HG02678 (cell line): ENCODE measurements at regions not wholly inside any gene's neighbourhood (a gene's known extent, or its start where the extent isn't known, plus 50 kb on each side); places are given as distances from the start of the nearest gene placed in this dataset.
"Not testable (repeated sequence)": the region's sequence is repeated elsewhere in the genome, so short reads cannot be mapped to it uniquely, and the experiment has no call there.

Experiments used
- ATAC-seq: cut with Tn5 transposase; IDR thresholded peaks from one replicate; pipeline ENCODE4 v1.9.1; 2021; ENCODE audit warnings: mild to moderate bottlenecking, moderate library complexity; ENCODE audit not compliant: unreplicated experiment

- no peak for ATAC-seq
These were observed 322.9 kb upstream of the CXADR start for GRCh38 chr21:17189963-17190362.

- no peak for ATAC-seq
These were observed 321.4 kb upstream of the CXADR start for GRCh38 chr21:17191346-17191993.

- no peak for ATAC-seq
These were observed 317.5 kb upstream of the CXADR start for GRCh38 chr21:17195351-17195750.

GRCh38 chr21:17195976-17196375 lies 316.9 kb upstream of the CXADR start:
- ATAC-seq, result no peak

- ATAC-seq, result no peak
These were observed 316.2 kb upstream of the CXADR start for GRCh38 chr21:17196623-17197022.

- no peak for ATAC-seq
These were observed 314.8 kb upstream of the CXADR start for GRCh38 chr21:17197996-17198395.

- ATAC-seq, result no peak
These were observed 312.6 kb upstream of the CXADR start for GRCh38 chr21:17200250-17200649.

GRCh38 chr21:17201741-17202260 lies 311.0 kb upstream of the CXADR start:
- no peak for ATAC-seq

GRCh38 chr21:17214801-17215200 lies 298.0 kb upstream of the CXADR start:
- no peak for ATAC-seq

GRCh38 chr21:17219050-17219449 lies 293.8 kb upstream of the CXADR start:
- ATAC-seq, result not testable (repeated sequence)

- ATAC-seq, result no peak
These were observed 281.7 kb upstream of the CXADR start for GRCh38 chr21:17231124-17231523.

- ATAC-seq, result no peak
These were observed 281.1 kb upstream of the CXADR start for GRCh38 chr21:17231771-17232170.

GRCh38 chr21:17238468-17238867 lies 274.4 kb upstream of the CXADR start:
- no peak for ATAC-seq

- ATAC-seq, result no peak
These were observed 262.0 kb upstream of the CXADR start for GRCh38 chr21:17250778-17251241.

GRCh38 chr21:17257784-17258183 lies 255.1 kb upstream of the CXADR start:
- ATAC-seq, result no peak

GRCh38 chr21:17264182-17264581 lies 248.7 kb upstream of the CXADR start:
- ATAC-seq, result no peak

- no peak for ATAC-seq
These were observed 243.1 kb upstream of the CXADR start for GRCh38 chr21:17269760-17270159.

GRCh38 chr21:17270229-17270628 lies 242.6 kb upstream of the CXADR start:
- ATAC-seq, result no peak

GRCh38 chr21:17279663-17280062 lies 233.2 kb upstream of the CXADR start:
- ATAC-seq, result no peak

GRCh38 chr21:17293016-17293562 lies 219.8 kb upstream of the CXADR start:
- ATAC-seq, result not testable (repeated sequence)

GRCh38 chr21:17295997-17296396 lies 216.8 kb upstream of the CXADR start:
- no peak for ATAC-seq

GRCh38 chr21:17299576-17299975 lies 213.3 kb upstream of the CXADR start:
- not testable (repeated sequence) for ATAC-seq

- ATAC-seq, result not testable (repeated sequence)
These were observed 185.1 kb upstream of the CXADR start for GRCh38 chr21:17327715-17328114.
